Spleen (tissue), 7 donors: ENCODE measurements at regions not wholly inside any gene's neighbourhood (a gene's known extent, or its start where the extent isn't known, plus 50 kb on each side); places are given as distances from the start of the nearest gene placed in this dataset.

ENCODE experiments used
- POLR2A ChIP-seq, 3 donors: fragments of 450-650 bp; IDR thresholded peaks; one replicate each; pipeline ENCODE4 v1.5.1; 2017; ENCODE audit warnings: antibody characterized with exemption in 3 of 3, mild to moderate bottlenecking in 1 of 3
- POLR2AphosphoS5 ChIP-seq, 3 donors: sonication (generic); formaldehyde crosslinking; IDR thresholded peaks; one replicate each; pipeline ENCODE4 v1.5.1; 2017; ENCODE audit warnings: antibody characterized with exemption in 3 of 3
- TF ChIP-seq, protein P1 (sequence below), 11 experiments: fragments of 200-600 bp in 7 of 11; fragments of 450-650 bp in 4 of 11; sonication (generic) in 4 of 11; IDR thresholded peaks in 8 of 11; conservative IDR thresholded peaks in 3 of 11; 1 replicate in 7 of 11; 2 replicates in 4 of 11; pipeline versions ENCODE4 v1.4.0 to v1.8.0; 2016 to 2021; ENCODE audit warnings: antibody characterized with exemption in 11 of 11, inconsistent platforms in 4 of 11, mild to moderate bottlenecking in 1 of 11
- donor health status: DM: no; HTN: no; CAD: no; lungs with moderate emphysema.
- donor health status: DM: no; HTN: no; CAD: no.
- donor health status: DM: no; HTN: no; CAD: no.

DNA sequence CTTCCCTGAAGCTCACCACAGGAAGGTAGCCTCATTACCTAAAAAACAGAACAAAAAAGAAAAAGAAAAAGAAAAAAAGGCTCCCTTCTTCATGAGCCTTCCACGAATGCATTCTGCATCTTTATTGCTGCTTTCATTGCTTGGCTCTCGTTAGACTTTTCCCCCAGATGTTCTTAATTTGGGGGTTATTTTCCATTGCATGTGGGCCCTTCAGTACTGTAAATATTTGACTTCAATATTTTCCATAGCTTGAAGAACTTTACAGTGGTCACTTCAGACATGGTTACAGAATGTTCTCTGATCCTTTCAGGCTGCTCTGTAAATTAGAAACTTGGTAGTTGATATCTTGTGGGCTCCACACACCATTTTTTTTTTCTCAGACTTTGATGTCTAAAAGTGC, 65.6 kb upstream of the COPS8 start:
- no peak for TF ChIP-seq POLR2A (IDR thresholded peaks at IDR 0.05)
- TF ChIP-seq, protein P1, sequence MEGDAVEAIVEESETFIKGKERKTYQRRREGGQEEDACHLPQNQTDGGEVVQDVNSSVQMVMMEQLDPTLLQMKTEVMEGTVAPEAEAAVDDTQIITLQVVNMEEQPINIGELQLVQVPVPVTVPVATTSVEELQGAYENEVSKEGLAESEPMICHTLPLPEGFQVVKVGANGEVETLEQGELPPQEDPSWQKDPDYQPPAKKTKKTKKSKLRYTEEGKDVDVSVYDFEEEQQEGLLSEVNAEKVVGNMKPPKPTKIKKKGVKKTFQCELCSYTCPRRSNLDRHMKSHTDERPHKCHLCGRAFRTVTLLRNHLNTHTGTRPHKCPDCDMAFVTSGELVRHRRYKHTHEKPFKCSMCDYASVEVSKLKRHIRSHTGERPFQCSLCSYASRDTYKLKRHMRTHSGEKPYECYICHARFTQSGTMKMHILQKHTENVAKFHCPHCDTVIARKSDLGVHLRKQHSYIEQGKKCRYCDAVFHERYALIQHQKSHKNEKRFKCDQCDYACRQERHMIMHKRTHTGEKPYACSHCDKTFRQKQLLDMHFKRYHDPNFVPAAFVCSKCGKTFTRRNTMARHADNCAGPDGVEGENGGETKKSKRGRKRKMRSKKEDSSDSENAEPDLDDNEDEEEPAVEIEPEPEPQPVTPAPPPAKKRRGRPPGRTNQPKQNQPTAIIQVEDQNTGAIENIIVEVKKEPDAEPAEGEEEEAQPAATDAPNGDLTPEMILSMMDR (IDR thresholded peaks at IDR 0.05 in 8 of 11, conservative IDR thresholded peaks at IDR 0.05 in 3 of 11) = no peak
- TF ChIP-seq POLR2AphosphoS5 (IDR thresholded peaks at IDR 0.05) = no peak
